Effector CD8-positive, alpha-beta T cell (primary cell): ENCODE measurements at regions not wholly inside any gene's neighbourhood (a gene's known extent, or its start where the extent isn't known, plus 50 kb on each side); places are given as distances from the start of the nearest gene placed in this dataset.
"Not testable (repeated sequence)": the region's sequence is repeated elsewhere in the genome, so short reads cannot be mapped to it uniquely, and the experiment has no call there.

Experiments used
- DNase-seq: peaks from one replicate; lab custom pipeline; 2025; lab: John Stamatoyannopoulos, UW

DNA sequence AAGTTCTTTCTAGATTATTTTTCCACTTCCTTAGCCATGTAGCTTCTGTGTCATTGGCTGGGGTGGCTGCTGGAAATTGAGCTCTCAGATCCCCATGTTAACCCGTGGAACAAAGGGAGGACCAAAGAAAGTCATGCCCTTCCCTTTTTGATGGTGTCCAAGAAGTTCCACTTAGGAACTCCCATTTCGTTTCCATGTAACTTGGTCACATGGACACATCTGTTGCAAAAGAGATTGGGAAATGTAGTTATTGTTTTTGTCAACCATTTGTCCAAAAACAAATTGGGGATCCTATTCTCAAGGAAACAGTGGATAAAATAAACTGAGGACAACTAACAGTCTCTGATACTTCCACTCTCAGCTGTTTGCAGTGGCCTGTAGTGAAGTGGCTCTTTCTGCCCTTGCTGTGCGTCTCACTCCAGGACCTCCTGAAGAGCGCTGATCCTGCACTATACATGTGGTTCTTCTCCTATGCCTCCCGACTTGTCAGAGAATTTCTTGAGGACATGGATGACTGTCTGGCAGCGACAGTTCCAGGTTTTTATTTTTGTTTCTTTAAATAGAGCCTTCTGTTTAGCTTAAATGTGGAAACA lies 125.3 kb upstream of the LNX1 start:
- no peak for DNase-seq

- no peak for DNase-seq
These were observed 124.7 kb upstream of the LNX1 start for GRCh38 chr4:53716011-53716410.

- no peak for DNase-seq
These were observed 123.2 kb upstream of the LNX1 start for GRCh38 chr4:53714236-53715140.

GRCh38 chr4:53713767-53714166 lies 122.5 kb upstream of the LNX1 start:
- no peak for DNase-seq

DNA sequence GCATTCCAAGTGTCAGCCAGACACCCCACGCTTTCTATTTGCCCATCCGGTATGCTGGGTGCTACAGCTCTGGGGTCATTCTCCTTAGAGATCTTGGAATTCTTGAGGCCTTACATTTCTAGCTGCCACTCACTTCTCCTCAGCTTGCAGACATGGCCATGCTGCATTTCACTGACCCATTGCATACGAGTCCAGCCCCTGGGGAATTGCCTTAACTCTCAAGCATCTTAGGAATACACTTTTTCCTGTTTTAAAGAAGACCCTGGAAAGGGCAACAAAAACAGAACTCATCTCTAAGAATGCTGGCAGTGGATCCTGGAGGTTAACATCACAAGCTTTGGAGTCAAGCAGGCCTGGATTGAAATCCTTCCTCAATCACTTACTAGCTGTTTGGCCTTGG lies 122.0 kb upstream of the LNX1 start:
- no peak for DNase-seq

- no peak for DNase-seq
These were observed 121.2 kb upstream of the LNX1 start for GRCh38 chr4:53712408-53713020.

- no peak for DNase-seq
These were observed 120.6 kb upstream of the LNX1 start for GRCh38 chr4:53711926-53712325.

GRCh38 chr4:53709693-53710092 lies 118.4 kb upstream of the LNX1 start:
- no peak for DNase-seq

- DNase-seq = no peak
These were observed 116.2 kb upstream of the LNX1 start for GRCh38 chr4:53707491-53707890.

GRCh38 chr4:53706422-53707032 lies 115.2 kb upstream of the LNX1 start:
- DNase-seq = no peak

- no peak for DNase-seq
These were observed 114.7 kb upstream of the LNX1 start for GRCh38 chr4:53705972-53706371.

GRCh38 chr4:53705151-53705764 lies 114.0 kb upstream of the LNX1 start:
- no peak for DNase-seq

- no peak for DNase-seq
These were observed 113.0 kb upstream of the LNX1 start for GRCh38 chr4:53704329-53704728.

- no peak for DNase-seq
These were observed 112.0 kb upstream of the LNX1 start for GRCh38 chr4:53703267-53703655.

- DNase-seq = no peak
These were observed 111.3 kb upstream of the LNX1 start for GRCh38 chr4:53702334-53703266.

GRCh38 chr4:53701260-53701659 lies 110.0 kb upstream of the LNX1 start:
- DNase-seq = not testable (repeated sequence)

DNA sequence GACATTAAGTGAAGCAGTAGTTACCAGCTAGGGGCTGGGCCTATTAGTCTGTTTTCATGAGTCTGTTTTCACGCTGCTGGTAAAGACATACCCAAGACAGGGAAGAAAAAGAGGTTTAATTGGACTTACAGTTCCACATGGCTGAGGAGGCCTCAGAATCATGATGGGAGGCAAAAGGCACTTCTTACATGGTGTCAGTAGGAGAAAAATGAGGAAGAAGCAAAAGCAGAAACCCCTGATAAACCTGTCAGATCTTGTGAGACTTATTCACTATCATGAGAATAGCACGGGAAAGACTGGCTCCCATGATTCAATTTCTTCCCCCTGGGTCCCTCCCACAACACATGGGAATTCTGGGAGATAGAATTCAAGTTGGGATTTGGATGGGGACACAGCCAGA lies 108.0 kb upstream of the LNX1 start:
- DNase-seq = not testable (repeated sequence)

GRCh38 chr4:53697016-53697685 lies 105.9 kb upstream of the LNX1 start:
- no peak for DNase-seq

DNA sequence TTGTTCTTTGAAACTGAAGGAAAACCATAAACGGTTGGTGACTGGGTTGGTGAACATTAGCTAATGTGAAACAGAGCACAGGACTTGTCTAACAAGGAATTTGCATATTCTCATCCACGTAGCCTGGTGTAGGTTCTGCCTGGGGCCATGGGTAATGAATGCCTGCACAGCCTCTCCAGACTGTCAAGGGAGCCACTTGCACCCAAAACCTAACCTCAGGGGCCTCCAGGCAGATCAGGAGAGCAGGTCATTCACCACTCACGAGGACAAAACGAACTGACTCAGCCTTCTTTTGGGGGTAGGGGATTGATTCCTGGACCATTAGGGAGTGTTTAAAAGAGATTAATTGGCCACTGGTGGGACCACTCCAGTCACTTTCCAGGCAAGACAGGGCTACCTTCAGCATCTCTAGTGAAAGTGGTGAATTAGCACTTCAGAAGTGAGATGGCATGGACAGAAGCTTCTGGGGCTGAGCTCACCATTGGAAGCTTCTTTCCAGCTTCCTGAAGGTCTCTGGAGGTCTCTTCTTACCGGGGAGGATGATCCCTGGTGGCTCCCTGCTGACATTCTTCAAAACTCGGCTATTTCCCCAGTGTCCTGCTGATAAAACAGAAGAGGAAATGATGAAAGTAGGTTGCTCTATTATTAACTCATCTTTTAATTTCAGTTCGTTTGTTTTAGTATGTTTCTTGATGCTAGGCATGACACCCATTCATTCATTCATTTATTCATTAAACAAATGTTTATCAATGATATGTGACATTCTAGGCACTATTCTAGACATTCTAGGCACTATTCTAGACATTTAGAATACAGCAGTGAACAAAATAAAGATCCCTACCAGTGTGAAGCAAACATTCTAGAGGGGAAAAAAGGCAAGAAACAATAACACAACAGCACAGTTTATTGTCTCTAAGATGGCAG lies 104.5 kb upstream of the LNX1 start:
- DNase-seq = no peak
